ENCODE measurements at regions not wholly inside any gene's neighbourhood (a gene's known extent, or its start where the extent isn't known, plus 50 kb on each side); places are given as distances from the start of the nearest gene placed in this dataset.

DNA sequence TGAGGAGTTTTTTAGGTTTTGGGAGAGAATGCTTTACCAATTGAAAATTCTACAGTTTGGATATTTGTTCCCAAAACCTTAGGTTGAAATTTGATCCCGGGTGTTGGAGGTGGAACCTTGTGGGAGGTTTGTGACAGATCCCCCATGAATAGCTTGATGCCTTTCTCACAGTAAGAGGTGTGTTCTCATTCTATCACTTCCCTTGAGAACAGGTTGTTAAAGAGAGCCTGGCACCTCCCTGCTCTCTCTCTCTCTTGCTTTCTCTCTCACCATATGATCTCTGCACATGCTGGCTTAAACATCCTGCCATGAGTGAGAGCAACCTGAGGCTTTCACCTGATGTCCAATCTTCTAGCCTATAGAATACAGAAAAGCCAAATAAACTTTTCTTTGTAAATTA lies 1475.5 kb upstream of the AGA start:
- TF ChIP-seq CEBPB (IDR thresholded peaks at IDR 0.05; ENCODE audit: low read depth) (no peak), EZH2 (IDR thresholded peaks at IDR 0.05) (no peak), SIN3A (IDR thresholded peaks at IDR 0.05; ENCODE audit: low read depth) (no peak), CTCF (IDR thresholded peaks at IDR 0.05 in 2 of 3, conservative IDR thresholded peaks at IDR 0.05 in 1 of 3; ENCODE audit: borderline replicate concordance in 1 of 3, insufficient read depth in 1 of 3, low read depth in 2 of 3, low read length in 2 of 3) (no peak), POLR2A (IDR thresholded peaks at IDR 0.05; ENCODE audit: borderline replicate concordance, extremely low read depth, insufficient read depth, insufficient read length) (no peak), SP1 (IDR thresholded peaks at IDR 0.05; ENCODE audit: low read depth) (no peak), RAD21 (IDR thresholded peaks at IDR 0.05; ENCODE audit: low read depth) (no peak), ZNF274 (IDR thresholded peaks at IDR 0.05; ENCODE audit: low read depth, low read length) (no peak), YY1 (IDR thresholded peaks at IDR 0.05; ENCODE audit: extremely low read depth, insufficient replicate concordance, low read depth, low read length) (no peak), EZH2phosphoT487 (IDR thresholded peaks at IDR 0.05; ENCODE audit: borderline replicate concordance) (no peak), ZFX (IDR thresholded peaks at IDR 0.05) (no peak), ELF1 (IDR thresholded peaks at IDR 0.05; ENCODE audit: borderline replicate concordance, low read depth) (no peak), POLR2AphosphoS5 (IDR thresholded peaks at IDR 0.05; ENCODE audit: low read depth, low read length) (no peak)
- TF ChIP-seq, protein P1, sequence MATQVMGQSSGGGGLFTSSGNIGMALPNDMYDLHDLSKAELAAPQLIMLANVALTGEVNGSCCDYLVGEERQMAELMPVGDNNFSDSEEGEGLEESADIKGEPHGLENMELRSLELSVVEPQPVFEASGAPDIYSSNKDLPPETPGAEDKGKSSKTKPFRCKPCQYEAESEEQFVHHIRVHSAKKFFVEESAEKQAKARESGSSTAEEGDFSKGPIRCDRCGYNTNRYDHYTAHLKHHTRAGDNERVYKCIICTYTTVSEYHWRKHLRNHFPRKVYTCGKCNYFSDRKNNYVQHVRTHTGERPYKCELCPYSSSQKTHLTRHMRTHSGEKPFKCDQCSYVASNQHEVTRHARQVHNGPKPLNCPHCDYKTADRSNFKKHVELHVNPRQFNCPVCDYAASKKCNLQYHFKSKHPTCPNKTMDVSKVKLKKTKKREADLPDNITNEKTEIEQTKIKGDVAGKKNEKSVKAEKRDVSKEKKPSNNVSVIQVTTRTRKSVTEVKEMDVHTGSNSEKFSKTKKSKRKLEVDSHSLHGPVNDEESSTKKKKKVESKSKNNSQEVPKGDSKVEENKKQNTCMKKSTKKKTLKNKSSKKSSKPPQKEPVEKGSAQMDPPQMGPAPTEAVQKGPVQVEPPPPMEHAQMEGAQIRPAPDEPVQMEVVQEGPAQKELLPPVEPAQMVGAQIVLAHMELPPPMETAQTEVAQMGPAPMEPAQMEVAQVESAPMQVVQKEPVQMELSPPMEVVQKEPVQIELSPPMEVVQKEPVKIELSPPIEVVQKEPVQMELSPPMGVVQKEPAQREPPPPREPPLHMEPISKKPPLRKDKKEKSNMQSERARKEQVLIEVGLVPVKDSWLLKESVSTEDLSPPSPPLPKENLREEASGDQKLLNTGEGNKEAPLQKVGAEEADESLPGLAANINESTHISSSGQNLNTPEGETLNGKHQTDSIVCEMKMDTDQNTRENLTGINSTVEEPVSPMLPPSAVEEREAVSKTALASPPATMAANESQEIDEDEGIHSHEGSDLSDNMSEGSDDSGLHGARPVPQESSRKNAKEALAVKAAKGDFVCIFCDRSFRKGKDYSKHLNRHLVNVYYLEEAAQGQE (IDR thresholded peaks at IDR 0.05; ENCODE audit: low read depth) = no peak

Measured in HCT116 (cell line).